HepG2 (cell line): ENCODE measurements at regions not wholly inside any gene's neighbourhood (a gene's known extent, or its start where the extent isn't known, plus 50 kb on each side); places are given as distances from the start of the nearest gene placed in this dataset.

Experiments
- ATAC-seq: fragments of 200-7000 bp; cut with Tn5 transposase; 3 replicates; pipeline ENCODE4 v1.9.1; 2020; ENCODE audit warnings: mild to moderate bottlenecking, moderate library complexity
- BruUV-seq: library from RNA; stranded (reverse); fragments of 400-500 nt; replicated peaks from 2 replicates; lab custom pipeline; 2021; lab: Mats Ljungman, UMichigan
- CTCF ChIA-PET: fragments of 300-600 bp; formaldehyde crosslinking; extraction: SDS; loops from one replicate; lab custom pipeline; 2021; ENCODE audit warnings: low total read pairs, inconsistent platforms, low intra/inter-chr PET ratio; lab: Yijun Ruan, JAX
- POLR2A ChIA-PET: fragments of 350-600 bp; sonication (Branson Sonifier 250); formaldehyde crosslinking; loops from one replicate; lab custom pipeline; 2020; ENCODE audit warnings: antibody characterized with exemption, inconsistent platforms; lab: Yijun Ruan, JAX
- DNase-seq: peaks from one replicate; pipeline ENCODE4 v3.0.0-alpha.2; 2015; ENCODE audit warnings: low spot score
- FAIRE-seq: peaks from 3 replicates; lab custom pipeline; 2011; peaks lifted over from hg19 to GRCh38; lab: Jason Lieb, UNC
- H2AFZ ChIP-seq: one replicate; pipeline ENCODE4 v1.6.1; 2011; ENCODE audit warnings: low read length, inconsistent platforms
- H3K27ac ChIP-seq: fragments of 300-600 bp; 3 replicates; pipeline ENCODE4 v1.8.0; 2011; ENCODE audit warnings: mixed run types, mild to moderate bottlenecking, mixed read lengths, low read length, inconsistent platforms; ENCODE audit not compliant: insufficient read depth; ENCODE audit errors: extremely low read length
- H3K27me3 ChIP-seq, 2 experiments: fragments of 200-600 bp in 1 of 2; 2 replicates in 1 of 2; 3 replicates in 1 of 2; pipeline versions ENCODE4 v1.6.0 to v1.8.0; 2011; ENCODE audit warnings: low read length in 2 of 2, mild to moderate bottlenecking in 2 of 2, moderate library complexity in 2 of 2, inconsistent platforms in 1 of 2; ENCODE audit not compliant: insufficient read depth in 2 of 2, control insufficient read depth in 1 of 2
- H3K36me3 ChIP-seq, 2 experiments: fragments of 200-600 bp in 1 of 2; replicated peaks in 1 of 2; 2 replicates in 1 of 2; 3 replicates in 1 of 2; pipeline versions ENCODE4 v1.5.1 to v1.8.0; 2011; ENCODE audit warnings: low read length in 2 of 2, inconsistent platforms in 1 of 2; ENCODE audit not compliant: insufficient read depth in 2 of 2, control insufficient read depth in 1 of 2
- H3K4me1 ChIP-seq: 2 replicates; pipeline ENCODE4 v1.5.1; 2012; ENCODE audit warnings: low read length, inconsistent platforms; ENCODE audit not compliant: insufficient read depth
- H3K4me2 ChIP-seq: 2 replicates; pipeline ENCODE4 v1.6.0; 2011; ENCODE audit warnings: low read depth, low read length, inconsistent platforms
- H3K4me3 ChIP-seq, 3 experiments: fragments of 200-600 bp in 1 of 3; sonication (generic), shearing (Covaris generic) in 1 of 3; replicated peaks in 1 of 3; 2 replicates each; pipeline ENCODE4 v1.5.1; 2011 to 2016; ENCODE audit warnings: low read length in 3 of 3, inconsistent platforms in 2 of 3, low read depth in 2 of 3, mild to moderate bottlenecking in 2 of 3, control low read depth in 1 of 3, mixed read lengths in 1 of 3; ENCODE audit not compliant: insufficient read depth in 1 of 3
- H3K79me2 ChIP-seq: one replicate; pipeline ENCODE4 v1.6.1; 2011; ENCODE audit warnings: low read length, inconsistent platforms; ENCODE audit not compliant: insufficient read depth
- H3K9ac ChIP-seq: 2 replicates; pipeline ENCODE4 v1.6.0; 2011; ENCODE audit warnings: mild to moderate bottlenecking, low read depth, low read length, inconsistent platforms; ENCODE audit not compliant: insufficient read depth
- H3K9me3 ChIP-seq: 2 replicates; pipeline ENCODE4 v1.5.1; 2012; ENCODE audit warnings: mild to moderate bottlenecking, low read length
- H4K20me1 ChIP-seq: 2 replicates; pipeline ENCODE4 v1.6.0; 2011; ENCODE audit warnings: inconsistent platforms, mild to moderate bottlenecking, low read length, moderate library complexity; ENCODE audit not compliant: insufficient read depth
- CEBPG ChIP-seq: IDR thresholded peaks from 2 replicates; pipeline ENCODE4 v1.6.1; 2016
- CHCHD3 ChIP-seq: sonication (generic); formaldehyde crosslinking; IDR thresholded peaks from 2 replicates; pipeline ENCODE4 v1.8.0; 2022; ENCODE audit warnings: mild to moderate bottlenecking, missing genetic modification reagents, moderate library complexity
- GABPA ChIP-seq, 2 experiments: IDR thresholded peaks; 2 replicates each; pipeline ENCODE4 v1.6.1; 2011 to 2016; ENCODE audit warnings: low read depth in 2 of 2, low read length in 1 of 2, missing biosample characterization in 1 of 2, missing genetic modification characterization in 1 of 2
- HIVEP1 ChIP-seq: sonication (generic); formaldehyde crosslinking; IDR thresholded peaks from 2 replicates; pipeline ENCODE4 v1.4.0; 2020; ENCODE audit warnings: mild to moderate bottlenecking, missing genetic modification reagents
- MLLT10 ChIP-seq: sonication (generic); formaldehyde crosslinking; IDR thresholded peaks from 2 replicates; pipeline ENCODE4 v1.4.0; 2020; ENCODE audit warnings: missing genetic modification reagents
- RFXANK ChIP-seq: IDR thresholded peaks from 2 replicates; pipeline ENCODE4 v1.6.1; 2016
- SNRNP70 ChIP-seq: fragments of 200-400 bp; formaldehyde crosslinking; IDR thresholded peaks from 2 replicates; pipeline ENCODE4 v1.6.1; 2017; ENCODE audit warnings: mild to moderate bottlenecking, low read depth, low read length, moderate library complexity
- SP2 ChIP-seq: sonication (generic); formaldehyde crosslinking; IDR thresholded peaks from 2 replicates; pipeline ENCODE4 v1.5.1; 2020; ENCODE audit warnings: mild to moderate bottlenecking, missing genetic modification reagents
- ZNF543 ChIP-seq: sonication (generic); formaldehyde crosslinking; IDR thresholded peaks from 2 replicates; pipeline ENCODE4 v1.4.0; 2020; ENCODE audit warnings: mild to moderate bottlenecking, missing genetic modification reagents
- ZZZ3 ChIP-seq: sonication (generic); formaldehyde crosslinking; IDR thresholded peaks from 2 replicates; pipeline ENCODE4 v1.4.0; 2020; ENCODE audit warnings: missing genetic modification reagents, mild to moderate bottlenecking, borderline replicate concordance
- WGBS: methylation state at CpG from one replicate; pipeline ENCODE4 v1.1.6; 2017; ENCODE audit warnings: low lambda C conversion rate; 5-methylcytosine and 5-hydroxymethylcytosine counted together
- in situ Hi-C: cut with HindIII; loops from 2 replicates; pipeline ENCODE4 v1.10.0; 2017; ENCODE audit warnings: low pct_unique_long_range_greater_than_20kb; ENCODE audit not compliant: extremely low pct_ligation_motif_present
- intact Hi-C: fragments of 100-400 bp; cut with micrococcal nuclease; formaldehyde crosslinking; loops from one replicate; pipeline ENCODE4 v1.10.0; 2022; ENCODE audit not compliant: unreplicated experiment
- TF ChIP-seq, protein P1 (sequence below): sonication (generic); formaldehyde crosslinking; IDR thresholded peaks from 2 replicates; pipeline ENCODE4 v1.4.0; 2020; ENCODE audit warnings: missing genetic modification reagents, borderline replicate concordance
- TF ChIP-seq, protein P2 (sequence below): sonication (generic); formaldehyde crosslinking; IDR thresholded peaks from 2 replicates; pipeline ENCODE4 v1.4.0; 2020; ENCODE audit warnings: missing genetic modification reagents; ENCODE audit errors: not compliant biosample characterization
- TF ChIP-seq, protein P3 (sequence below): sonication (generic); formaldehyde crosslinking; IDR thresholded peaks from 2 replicates; pipeline ENCODE4 v1.5.0; 2020; ENCODE audit warnings: missing genetic modification reagents

DNA sequence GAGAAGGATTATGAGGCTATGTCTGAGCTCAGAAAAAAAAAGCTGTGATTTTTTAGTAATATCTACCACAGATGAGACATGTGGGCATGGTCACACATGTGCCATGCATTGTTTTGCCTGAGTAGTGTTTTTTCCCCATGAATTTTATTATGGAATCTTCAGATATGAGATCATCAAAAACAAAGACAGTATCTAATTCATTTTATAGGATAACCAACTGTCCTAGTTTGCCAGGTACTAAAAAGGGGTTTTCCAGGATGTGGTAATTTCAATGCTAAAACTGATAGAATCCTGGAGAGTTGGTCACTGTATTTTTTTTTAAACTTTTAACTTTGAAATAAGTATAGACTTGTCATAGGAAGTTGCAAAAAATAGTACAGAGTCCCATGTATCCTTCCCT, 127.4 kb upstream of the MAP3K7 start (continued):
- TF ChIP-seq, protein P1, sequence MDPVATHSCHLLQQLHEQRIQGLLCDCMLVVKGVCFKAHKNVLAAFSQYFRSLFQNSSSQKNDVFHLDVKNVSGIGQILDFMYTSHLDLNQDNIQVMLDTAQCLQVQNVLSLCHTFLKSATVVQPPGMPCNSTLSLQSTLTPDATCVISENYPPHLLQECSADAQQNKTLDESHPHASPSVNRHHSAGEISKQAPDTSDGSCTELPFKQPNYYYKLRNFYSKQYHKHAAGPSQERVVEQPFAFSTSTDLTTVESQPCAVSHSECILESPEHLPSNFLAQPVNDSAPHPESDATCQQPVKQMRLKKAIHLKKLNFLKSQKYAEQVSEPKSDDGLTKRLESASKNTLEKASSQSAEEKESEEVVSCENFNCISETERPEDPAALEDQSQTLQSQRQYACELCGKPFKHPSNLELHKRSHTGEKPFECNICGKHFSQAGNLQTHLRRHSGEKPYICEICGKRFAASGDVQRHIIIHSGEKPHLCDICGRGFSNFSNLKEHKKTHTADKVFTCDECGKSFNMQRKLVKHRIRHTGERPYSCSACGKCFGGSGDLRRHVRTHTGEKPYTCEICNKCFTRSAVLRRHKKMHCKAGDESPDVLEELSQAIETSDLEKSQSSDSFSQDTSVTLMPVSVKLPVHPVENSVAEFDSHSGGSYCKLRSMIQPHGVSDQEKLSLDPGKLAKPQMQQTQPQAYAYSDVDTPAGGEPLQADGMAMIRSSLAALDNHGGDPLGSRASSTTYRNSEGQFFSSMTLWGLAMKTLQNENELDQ (CRISPR knock-in tag), result no peak
- TF ChIP-seq, protein P2, sequence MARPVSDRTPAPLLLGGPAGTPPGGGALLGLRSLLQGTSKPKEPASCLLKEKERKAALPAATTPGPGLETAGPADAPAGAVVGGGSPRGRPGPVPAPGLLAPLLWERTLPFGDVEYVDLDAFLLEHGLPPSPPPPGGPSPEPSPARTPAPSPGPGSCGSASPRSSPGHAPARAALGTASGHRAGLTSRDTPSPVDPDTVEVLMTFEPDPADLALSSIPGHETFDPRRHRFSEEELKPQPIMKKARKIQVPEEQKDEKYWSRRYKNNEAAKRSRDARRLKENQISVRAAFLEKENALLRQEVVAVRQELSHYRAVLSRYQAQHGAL, result no peak
- TF ChIP-seq ZNF543 (no peak), SP2 (CRISPR knock-in tag) (no peak), CEBPG (CRISPR knock-in tag) (no peak), ZZZ3 (no peak), CHCHD3 (CRISPR knock-in tag) (no peak), HIVEP1 (CRISPR knock-in tag) (no peak)

DNA sequence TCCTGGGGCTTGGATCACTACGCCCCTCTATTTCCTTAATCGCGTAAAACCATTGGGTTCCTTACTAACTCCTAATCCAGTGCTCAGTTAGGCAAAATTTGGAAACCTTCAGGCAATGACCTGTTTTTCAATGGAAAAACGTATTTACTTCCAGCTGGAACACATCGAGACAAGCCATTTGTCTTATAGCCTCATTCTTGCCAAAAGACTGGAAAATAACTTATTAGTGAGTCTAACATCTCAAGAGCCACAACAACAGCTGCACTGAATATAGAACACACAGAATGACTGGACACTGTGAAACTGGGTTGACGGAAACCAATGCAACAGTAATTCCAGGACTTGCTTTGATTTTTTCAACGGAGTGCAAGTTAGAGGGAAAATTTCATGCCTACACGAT, 125.2 kb upstream of the MAP3K7 start:
- FAIRE-seq (no peak), ATAC-seq (no peak), DNase-seq (no peak)
- CTCF ChIA-PET, result no interaction called here
- in situ Hi-C loops, result no loop called here
- Histone ChIP-seq H3K27ac (no peak overlapping the region), H3K9me3 (no peaks in the 10 kb centered on the region), H4K20me1 (no peaks in the 10 kb centered on the region), H3K79me2 (no peaks in the 10 kb centered on the region), H3K4me1 (no peaks in the 10 kb centered on the region), H3K36me3 (no peaks in the 10 kb centered on the region), H3K4me3 (no peak overlapping the region), H3K9ac (no peak overlapping the region), H2AFZ (no peak overlapping the region), H3K4me2 (no peak overlapping the region), H3K27me3 (no peaks in the 10 kb centered on the region; a peak in 1 of 5 replicates)
- POLR2A ChIA-PET, result no interaction called here
- no TSS peak for BruUV-seq
- intact Hi-C loops, result no loop called here
- 38% methylated on average over 8 of the region's 8 CpGs for WGBS
- TF ChIP-seq MLLT10 (CRISPR knock-in tag) (no peak), RFXANK (CRISPR knock-in tag) (no peak), SNRNP70 (no peak), GABPA (IDR thresholded peaks at IDR 0.05; ENCODE audit: low read depth, low read length) (no peak), GABPA (CRISPR knock-in tag; IDR thresholded peaks at IDR 0.05; ENCODE audit: low read depth) (no peak)
- TF ChIP-seq, protein P3, sequence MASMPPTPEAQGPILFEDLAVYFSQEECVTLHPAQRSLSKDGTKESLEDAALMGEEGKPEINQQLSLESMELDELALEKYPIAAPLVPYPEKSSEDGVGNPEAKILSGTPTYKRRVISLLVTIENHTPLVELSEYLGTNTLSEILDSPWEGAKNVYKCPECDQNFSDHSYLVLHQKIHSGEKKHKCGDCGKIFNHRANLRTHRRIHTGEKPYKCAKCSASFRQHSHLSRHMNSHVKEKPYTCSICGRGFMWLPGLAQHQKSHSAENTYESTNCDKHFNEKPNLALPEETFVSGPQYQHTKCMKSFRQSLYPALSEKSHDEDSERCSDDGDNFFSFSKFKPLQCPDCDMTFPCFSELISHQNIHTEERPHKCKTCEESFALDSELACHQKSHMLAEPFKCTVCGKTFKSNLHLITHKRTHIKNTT (CRISPR knock-in tag), result no peak
